Loucy (cell line): ENCODE measurements at regions not wholly inside any gene's neighbourhood (a gene's known extent, or its start where the extent isn't known, plus 50 kb on each side); places are given as distances from the start of the nearest gene placed in this dataset.

ENCODE experiments used
- H2AFZ ChIP-seq: fragments of 200-600 bp; sonication (generic); 2 replicates; pipeline ENCODE4 v1.6.0; 2016; ENCODE audit warnings: antibody characterized with exemption, mild to moderate bottlenecking, low read length, moderate library complexity
- H3F3A ChIP-seq: fragments of 200-600 bp; 2 replicates; pipeline ENCODE4 v1.6.0; 2016; ENCODE audit warnings: antibody characterized with exemption, low read depth, mild to moderate bottlenecking
- H3K27me3 ChIP-seq: fragments of 200-600 bp; sonication (generic); 2 replicates; pipeline ENCODE4 v1.6.1; 2014; ENCODE audit warnings: low read length, mild to moderate bottlenecking; ENCODE audit not compliant: insufficient read depth, poor library complexity, severe bottlenecking
- H3K36me3 ChIP-seq: fragments of 200-600 bp; sonication (generic); 2 replicates; pipeline ENCODE4 v1.6.1; 2016; ENCODE audit warnings: low read length; ENCODE audit not compliant: insufficient read depth
- H3K4me1 ChIP-seq: fragments of 200-600 bp; sonication (generic); 2 replicates; pipeline ENCODE4 v1.5.1; 2014; ENCODE audit warnings: low read length, mild to moderate bottlenecking; ENCODE audit not compliant: insufficient read depth, poor library complexity, severe bottlenecking
- H3K4me2 ChIP-seq: fragments of 200-600 bp; sonication (generic); 2 replicates; pipeline ENCODE4 v1.6.0; 2014; ENCODE audit warnings: antibody characterized with exemption, low read length, low read depth, mild to moderate bottlenecking; ENCODE audit not compliant: poor library complexity, severe bottlenecking
- H3K4me3 ChIP-seq: fragments of 200-600 bp; sonication (generic); 2 replicates; pipeline ENCODE4 v1.5.1; 2014; ENCODE audit warnings: low read length, mild to moderate bottlenecking, mixed read lengths; ENCODE audit not compliant: poor library complexity, severe bottlenecking
- H3K79me2 ChIP-seq: fragments of 200-600 bp; sonication (generic); 2 replicates; pipeline ENCODE4 v1.6.1; 2014; ENCODE audit warnings: low read length; ENCODE audit not compliant: insufficient read depth
- H3K9ac ChIP-seq: fragments of 200-600 bp; sonication (generic); 2 replicates; pipeline ENCODE4 v1.6.0; 2014; ENCODE audit warnings: mild to moderate bottlenecking, low read depth, low read length, moderate library complexity; ENCODE audit not compliant: poor library complexity, severe bottlenecking
- H3K9me2 ChIP-seq: fragments of 200-600 bp; sonication (generic); replicated peaks from 2 replicates; pipeline ENCODE4 v1.6.1; 2016; ENCODE audit warnings: low read depth, low read length, mixed read lengths
- H3K9me3 ChIP-seq: fragments of 200-600 bp; sonication (generic); 2 replicates; pipeline ENCODE4 v1.6.1; 2014; ENCODE audit warnings: mild to moderate bottlenecking, antibody characterized with exemption, low read length, low read depth; ENCODE audit not compliant: insufficient read depth
- H4K20me1 ChIP-seq: fragments of 200-600 bp; sonication (generic); 2 replicates; pipeline ENCODE4 v1.6.0; 2014; ENCODE audit warnings: antibody characterized with exemption, low read length, mild to moderate bottlenecking; ENCODE audit not compliant: insufficient read depth, poor library complexity, severe bottlenecking
- EZH2phosphoT487 ChIP-seq: fragments of 200-600 bp; IDR thresholded peaks from 2 replicates; pipeline ENCODE4 v1.6.1; 2018; ENCODE audit warnings: antibody characterized with exemption, mild to moderate bottlenecking, moderate library complexity, borderline replicate concordance
- TF ChIP-seq, protein P1 (sequence below): fragments of 200-600 bp; sonication (generic); conservative IDR thresholded peaks from 2 replicates; pipeline ENCODE4 v1.5.1; 2014; ENCODE audit warnings: mild to moderate bottlenecking, antibody characterized with exemption, low read length

DNA sequence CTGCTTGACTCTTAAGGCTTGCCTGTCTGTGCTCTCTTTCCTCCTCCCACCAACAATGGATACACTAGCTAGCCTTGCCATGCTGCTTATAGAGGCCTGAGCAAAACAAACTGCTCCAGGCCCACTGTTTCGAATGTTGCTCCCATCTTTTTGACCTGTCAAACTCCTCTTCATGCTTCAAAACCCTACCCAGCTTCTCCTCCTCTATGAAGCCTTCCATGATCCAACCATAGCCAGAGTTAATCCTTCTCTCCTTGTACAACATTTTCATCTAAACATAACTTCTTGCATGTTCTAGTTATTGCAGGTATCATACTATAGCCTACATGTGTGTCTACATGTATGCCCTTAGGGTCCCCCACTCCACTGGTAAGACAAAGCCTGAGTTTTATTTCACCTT is 426.7 kb upstream of the MGMT start:
- TF ChIP-seq, protein P1, sequence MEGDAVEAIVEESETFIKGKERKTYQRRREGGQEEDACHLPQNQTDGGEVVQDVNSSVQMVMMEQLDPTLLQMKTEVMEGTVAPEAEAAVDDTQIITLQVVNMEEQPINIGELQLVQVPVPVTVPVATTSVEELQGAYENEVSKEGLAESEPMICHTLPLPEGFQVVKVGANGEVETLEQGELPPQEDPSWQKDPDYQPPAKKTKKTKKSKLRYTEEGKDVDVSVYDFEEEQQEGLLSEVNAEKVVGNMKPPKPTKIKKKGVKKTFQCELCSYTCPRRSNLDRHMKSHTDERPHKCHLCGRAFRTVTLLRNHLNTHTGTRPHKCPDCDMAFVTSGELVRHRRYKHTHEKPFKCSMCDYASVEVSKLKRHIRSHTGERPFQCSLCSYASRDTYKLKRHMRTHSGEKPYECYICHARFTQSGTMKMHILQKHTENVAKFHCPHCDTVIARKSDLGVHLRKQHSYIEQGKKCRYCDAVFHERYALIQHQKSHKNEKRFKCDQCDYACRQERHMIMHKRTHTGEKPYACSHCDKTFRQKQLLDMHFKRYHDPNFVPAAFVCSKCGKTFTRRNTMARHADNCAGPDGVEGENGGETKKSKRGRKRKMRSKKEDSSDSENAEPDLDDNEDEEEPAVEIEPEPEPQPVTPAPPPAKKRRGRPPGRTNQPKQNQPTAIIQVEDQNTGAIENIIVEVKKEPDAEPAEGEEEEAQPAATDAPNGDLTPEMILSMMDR = no peak
- no peak for TF ChIP-seq EZH2phosphoT487
- H3K4me1 ChIP-seq = peaks cover 57% of the 10 kb centered on the region
- H3K9ac ChIP-seq = no peak overlapping the region
- no peaks in the 10 kb centered on the region for H4K20me1 ChIP-seq
- H3K79me2 ChIP-seq = peaks cover 7% of the 10 kb centered on the region; the same call in 1 of the 2 replicates
- H3K27me3 ChIP-seq = no peaks in the 10 kb centered on the region
- H3K9me3 ChIP-seq = no peaks in the 10 kb centered on the region
- no peak overlapping the region for H3K4me3 ChIP-seq
- no peaks in the 10 kb centered on the region for H3K9me2 ChIP-seq
- peaks cover 5% of the 10 kb centered on the region; the same call in 1 of the 2 replicates for H3F3A ChIP-seq
- H2AFZ ChIP-seq = no peak overlapping the region
- no peak overlapping the region for H3K4me2 ChIP-seq
- no peaks in the 10 kb centered on the region for H3K36me3 ChIP-seq

DNA sequence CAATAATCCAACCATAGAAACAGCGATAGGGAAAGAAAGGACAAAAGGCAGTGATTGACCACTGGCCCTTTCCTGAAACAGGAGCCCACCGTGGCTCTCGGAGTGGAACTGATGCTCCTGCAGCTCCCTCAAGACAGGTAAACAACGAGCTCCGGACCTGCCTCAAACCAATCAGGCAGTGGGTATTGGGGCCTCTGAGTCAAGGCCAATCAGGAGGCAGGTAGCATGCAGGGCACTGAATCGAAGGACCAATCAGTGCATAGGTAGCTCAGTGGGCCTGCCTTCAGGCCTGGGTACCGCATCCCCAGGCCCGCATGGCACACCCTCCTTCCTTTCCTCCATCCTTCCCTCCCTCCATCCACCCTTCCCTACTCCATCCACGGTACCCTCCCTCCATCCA is 425.1 kb upstream of the MGMT start:
- no peaks in the 10 kb centered on the region for H3K9me3 ChIP-seq
- H3K4me1 ChIP-seq = peaks cover 47% of the 10 kb centered on the region
- no peaks in the 10 kb centered on the region for H3K27me3 ChIP-seq
- peak overlapping the region; percentile 52 for H3K9ac ChIP-seq
- H3K9me2 ChIP-seq = no peaks in the 10 kb centered on the region
- TF ChIP-seq EZH2phosphoT487 = no peak
- TF ChIP-seq, protein P1 = no peak
- H4K20me1 ChIP-seq = no peaks in the 10 kb centered on the region
- no peaks in the 10 kb centered on the region for H3K79me2 ChIP-seq
- no peaks in the 10 kb centered on the region for H3F3A ChIP-seq
- no peaks in the 10 kb centered on the region for H3K36me3 ChIP-seq
- H3K4me3 ChIP-seq = peak overlapping the region; percentile 36
- peak overlapping the region; percentile 55 for H3K4me2 ChIP-seq
- peak overlapping the region; percentile 64; the same call in 1 of the 2 replicates for H2AFZ ChIP-seq

DNA sequence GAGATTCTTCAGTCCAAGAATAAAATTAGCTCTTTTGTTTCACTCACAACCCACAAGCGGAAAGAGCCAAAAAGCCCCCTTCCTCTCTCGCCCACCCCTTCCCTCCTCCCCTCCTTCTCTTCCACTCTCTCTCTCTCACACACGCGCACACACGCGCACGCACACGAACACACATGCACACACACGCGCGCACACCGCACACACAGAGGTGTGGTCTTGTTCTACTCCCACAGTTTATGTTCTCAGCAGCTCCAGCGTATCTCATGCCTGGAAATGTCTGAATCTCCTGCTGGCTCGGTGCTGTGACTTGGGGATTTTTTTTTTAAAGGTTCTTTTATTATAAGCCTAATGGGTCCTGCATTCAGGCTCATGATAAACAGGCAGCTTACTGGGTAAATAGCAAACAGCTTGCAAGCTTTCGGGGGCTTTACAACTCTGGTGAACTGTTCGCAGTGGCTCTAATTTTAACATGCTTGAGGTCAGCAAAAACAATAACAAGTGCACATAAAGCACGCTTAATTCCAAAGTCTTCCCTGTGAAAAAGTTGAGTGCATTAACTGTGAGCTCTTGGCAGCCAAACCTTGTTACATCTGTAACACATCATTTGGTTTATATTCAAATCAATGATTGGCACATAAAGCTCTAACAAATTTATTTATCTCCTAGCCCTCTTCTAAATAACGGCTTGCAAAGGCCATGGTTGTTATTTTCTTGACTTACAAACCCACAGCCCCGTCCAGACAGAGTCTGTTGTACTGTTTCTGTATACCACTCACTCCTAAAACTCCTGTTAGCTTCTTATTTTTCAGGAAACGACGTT is 424.1 kb upstream of the MGMT start:
- no peaks in the 10 kb centered on the region for H3K9me3 ChIP-seq
- no peaks in the 10 kb centered on the region for H3K27me3 ChIP-seq
- no peaks in the 10 kb centered on the region for H3F3A ChIP-seq
- H3K79me2 ChIP-seq = no peaks in the 10 kb centered on the region
- peak overlapping the region; percentile 52 for H3K9ac ChIP-seq
- no peaks in the 10 kb centered on the region for H3K9me2 ChIP-seq
- TF ChIP-seq, protein P1 = no peak
- no peak for TF ChIP-seq EZH2phosphoT487
- H4K20me1 ChIP-seq = no peaks in the 10 kb centered on the region
- H3K4me2 ChIP-seq = peak overlapping the region; percentile 55
- H2AFZ ChIP-seq = peak overlapping the region; percentile 64
- peak overlapping the region; percentile 36 for H3K4me3 ChIP-seq
- no peaks in the 10 kb centered on the region for H3K36me3 ChIP-seq
- peaks cover 38% of the 10 kb centered on the region for H3K4me1 ChIP-seq
